ENCODE measurements at regions not wholly inside any gene's neighbourhood (a gene's known extent, or its start where the extent isn't known, plus 50 kb on each side); places are given as distances from the start of the nearest gene placed in this dataset.

DNA sequence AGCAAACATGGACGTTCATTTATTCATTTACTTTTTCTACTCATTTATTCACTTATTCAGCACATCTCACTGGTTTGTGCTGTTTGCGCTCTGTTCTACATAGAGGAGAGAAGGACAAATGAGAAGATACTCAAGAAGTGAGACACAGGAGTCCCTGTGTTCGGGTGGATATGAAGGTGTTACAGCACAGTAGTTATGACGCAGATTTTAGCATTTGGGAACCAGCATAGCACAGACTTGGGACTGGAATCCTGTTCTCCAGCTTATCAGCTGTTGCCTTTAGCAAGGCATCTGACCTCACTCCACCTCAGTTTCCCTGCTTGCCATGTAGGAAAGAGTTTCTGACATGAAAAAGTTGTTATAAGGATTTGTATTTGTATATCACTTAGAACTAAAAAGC is 430.1 kb downstream of the MAFB start (continued):
- no peak for TF ChIP-seq TEAD1 (CRISPR knock-in tag; IDR thresholded peaks at IDR 0.05)

DNA sequence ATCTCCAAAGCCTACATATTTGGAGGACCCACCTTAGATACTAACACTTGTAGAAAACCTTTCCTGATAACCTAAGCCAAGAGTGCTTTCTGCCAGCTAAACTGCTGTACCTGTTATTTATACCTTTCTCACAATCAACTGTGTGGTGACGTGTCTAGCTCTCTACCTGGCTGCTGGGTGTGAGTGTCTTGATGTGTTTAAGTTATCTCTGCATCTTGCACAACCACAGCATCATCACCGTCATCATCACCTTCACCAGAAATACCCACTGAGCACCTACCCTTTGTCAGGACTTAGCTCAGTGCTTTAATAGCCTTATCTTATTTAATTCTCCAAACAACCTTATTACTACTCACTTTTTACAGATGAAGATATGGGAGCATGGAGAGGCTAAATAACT is 431.3 kb downstream of the MAFB start:
- ChIA-PET POLR2A (no interaction called here), CTCF (interaction anchor here (1.0 to 1.2 kb wide), 2 partner anchors 10 to 213 kb away, joined by 3 read pairs; no protein-coding TSS in a partner anchor)
- Mint-ChIP-seq H3K36me3 (peaks cover 8% of the 10 kb centered on the region), H3K27ac (no peak overlapping the region), H3K4me1 (peaks cover 14% of the 10 kb centered on the region), H3K27me3 (ENCODE audit: low read depth) (no peaks in the 10 kb centered on the region), H3K4me3 (no peak overlapping the region), H3K9me3 (0 out of 2 replicates have a peak, but pooled peaks cover 5% of the 10 kb centered on the region)
- DNase-seq (ENCODE audit: low spot score) = no peak
- TF ChIP-seq ZNF232 (CRISPR knock-in tag; IDR thresholded peaks at IDR 0.05) (no peak), RORB (CRISPR knock-in tag; IDR thresholded peaks at IDR 0.05) (no peak), JAZF1 (CRISPR knock-in tag; IDR thresholded peaks at IDR 0.05) (no peak), GTF2I (CRISPR knock-in tag; conservative IDR thresholded peaks at IDR 0.05) (no peak), FOXJ3 (CRISPR knock-in tag; IDR thresholded peaks at IDR 0.05; ENCODE audit: borderline replicate concordance) (no peak), CREM (CRISPR knock-in tag; IDR thresholded peaks at IDR 0.05) (no peak), KAT7 (CRISPR knock-in tag; IDR thresholded peaks at IDR 0.05; ENCODE audit: borderline replicate concordance) (no peak)
- TF ChIP-seq, protein P1, sequence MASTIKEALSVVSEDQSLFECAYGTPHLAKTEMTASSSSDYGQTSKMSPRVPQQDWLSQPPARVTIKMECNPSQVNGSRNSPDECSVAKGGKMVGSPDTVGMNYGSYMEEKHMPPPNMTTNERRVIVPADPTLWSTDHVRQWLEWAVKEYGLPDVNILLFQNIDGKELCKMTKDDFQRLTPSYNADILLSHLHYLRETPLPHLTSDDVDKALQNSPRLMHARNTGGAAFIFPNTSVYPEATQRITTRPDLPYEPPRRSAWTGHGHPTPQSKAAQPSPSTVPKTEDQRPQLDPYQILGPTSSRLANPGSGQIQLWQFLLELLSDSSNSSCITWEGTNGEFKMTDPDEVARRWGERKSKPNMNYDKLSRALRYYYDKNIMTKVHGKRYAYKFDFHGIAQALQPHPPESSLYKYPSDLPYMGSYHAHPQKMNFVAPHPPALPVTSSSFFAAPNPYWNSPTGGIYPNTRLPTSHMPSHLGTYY (CRISPR knock-in tag; IDR thresholded peaks at IDR 0.05) = no peak
- TF ChIP-seq, protein P2, sequence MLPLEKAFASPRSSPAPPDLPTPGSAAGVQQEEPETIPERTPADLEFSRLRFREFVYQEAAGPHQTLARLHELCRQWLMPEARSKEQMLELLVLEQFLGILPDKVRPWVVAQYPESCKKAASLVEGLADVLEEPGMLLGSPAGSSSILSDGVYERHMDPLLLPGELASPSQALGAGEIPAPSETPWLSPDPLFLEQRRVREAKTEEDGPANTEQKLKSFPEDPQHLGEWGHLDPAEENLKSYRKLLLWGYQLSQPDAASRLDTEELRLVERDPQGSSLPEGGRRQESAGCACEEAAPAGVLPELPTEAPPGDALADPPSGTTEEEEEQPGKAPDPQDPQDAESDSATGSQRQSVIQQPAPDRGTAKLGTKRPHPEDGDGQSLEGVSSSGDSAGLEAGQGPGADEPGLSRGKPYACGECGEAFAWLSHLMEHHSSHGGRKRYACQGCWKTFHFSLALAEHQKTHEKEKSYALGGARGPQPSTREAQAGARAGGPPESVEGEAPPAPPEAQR (CRISPR knock-in tag; IDR thresholded peaks at IDR 0.05) = no peak
- TF ChIP-seq, protein P3, sequence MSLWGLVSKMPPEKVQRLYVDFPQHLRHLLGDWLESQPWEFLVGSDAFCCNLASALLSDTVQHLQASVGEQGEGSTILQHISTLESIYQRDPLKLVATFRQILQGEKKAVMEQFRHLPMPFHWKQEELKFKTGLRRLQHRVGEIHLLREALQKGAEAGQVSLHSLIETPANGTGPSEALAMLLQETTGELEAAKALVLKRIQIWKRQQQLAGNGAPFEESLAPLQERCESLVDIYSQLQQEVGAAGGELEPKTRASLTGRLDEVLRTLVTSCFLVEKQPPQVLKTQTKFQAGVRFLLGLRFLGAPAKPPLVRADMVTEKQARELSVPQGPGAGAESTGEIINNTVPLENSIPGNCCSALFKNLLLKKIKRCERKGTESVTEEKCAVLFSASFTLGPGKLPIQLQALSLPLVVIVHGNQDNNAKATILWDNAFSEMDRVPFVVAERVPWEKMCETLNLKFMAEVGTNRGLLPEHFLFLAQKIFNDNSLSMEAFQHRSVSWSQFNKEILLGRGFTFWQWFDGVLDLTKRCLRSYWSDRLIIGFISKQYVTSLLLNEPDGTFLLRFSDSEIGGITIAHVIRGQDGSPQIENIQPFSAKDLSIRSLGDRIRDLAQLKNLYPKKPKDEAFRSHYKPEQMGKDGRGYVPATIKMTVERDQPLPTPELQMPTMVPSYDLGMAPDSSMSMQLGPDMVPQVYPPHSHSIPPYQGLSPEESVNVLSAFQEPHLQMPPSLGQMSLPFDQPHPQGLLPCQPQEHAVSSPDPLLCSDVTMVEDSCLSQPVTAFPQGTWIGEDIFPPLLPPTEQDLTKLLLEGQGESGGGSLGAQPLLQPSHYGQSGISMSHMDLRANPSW (CRISPR knock-in tag; conservative IDR thresholded peaks at IDR 0.05; ENCODE audit: low read depth) = no peak
- TF ChIP-seq, protein P4, sequence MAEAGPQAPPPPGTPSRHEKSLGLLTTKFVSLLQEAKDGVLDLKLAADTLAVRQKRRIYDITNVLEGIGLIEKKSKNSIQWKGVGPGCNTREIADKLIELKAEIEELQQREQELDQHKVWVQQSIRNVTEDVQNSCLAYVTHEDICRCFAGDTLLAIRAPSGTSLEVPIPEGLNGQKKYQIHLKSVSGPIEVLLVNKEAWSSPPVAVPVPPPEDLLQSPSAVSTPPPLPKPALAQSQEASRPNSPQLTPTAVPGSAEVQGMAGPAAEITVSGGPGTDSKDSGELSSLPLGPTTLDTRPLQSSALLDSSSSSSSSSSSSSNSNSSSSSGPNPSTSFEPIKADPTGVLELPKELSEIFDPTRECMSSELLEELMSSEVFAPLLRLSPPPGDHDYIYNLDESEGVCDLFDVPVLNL (CRISPR knock-in tag; IDR thresholded peaks at IDR 0.05; ENCODE audit: borderline replicate concordance, low read depth) = no peak
- TF ChIP-seq, protein P5, sequence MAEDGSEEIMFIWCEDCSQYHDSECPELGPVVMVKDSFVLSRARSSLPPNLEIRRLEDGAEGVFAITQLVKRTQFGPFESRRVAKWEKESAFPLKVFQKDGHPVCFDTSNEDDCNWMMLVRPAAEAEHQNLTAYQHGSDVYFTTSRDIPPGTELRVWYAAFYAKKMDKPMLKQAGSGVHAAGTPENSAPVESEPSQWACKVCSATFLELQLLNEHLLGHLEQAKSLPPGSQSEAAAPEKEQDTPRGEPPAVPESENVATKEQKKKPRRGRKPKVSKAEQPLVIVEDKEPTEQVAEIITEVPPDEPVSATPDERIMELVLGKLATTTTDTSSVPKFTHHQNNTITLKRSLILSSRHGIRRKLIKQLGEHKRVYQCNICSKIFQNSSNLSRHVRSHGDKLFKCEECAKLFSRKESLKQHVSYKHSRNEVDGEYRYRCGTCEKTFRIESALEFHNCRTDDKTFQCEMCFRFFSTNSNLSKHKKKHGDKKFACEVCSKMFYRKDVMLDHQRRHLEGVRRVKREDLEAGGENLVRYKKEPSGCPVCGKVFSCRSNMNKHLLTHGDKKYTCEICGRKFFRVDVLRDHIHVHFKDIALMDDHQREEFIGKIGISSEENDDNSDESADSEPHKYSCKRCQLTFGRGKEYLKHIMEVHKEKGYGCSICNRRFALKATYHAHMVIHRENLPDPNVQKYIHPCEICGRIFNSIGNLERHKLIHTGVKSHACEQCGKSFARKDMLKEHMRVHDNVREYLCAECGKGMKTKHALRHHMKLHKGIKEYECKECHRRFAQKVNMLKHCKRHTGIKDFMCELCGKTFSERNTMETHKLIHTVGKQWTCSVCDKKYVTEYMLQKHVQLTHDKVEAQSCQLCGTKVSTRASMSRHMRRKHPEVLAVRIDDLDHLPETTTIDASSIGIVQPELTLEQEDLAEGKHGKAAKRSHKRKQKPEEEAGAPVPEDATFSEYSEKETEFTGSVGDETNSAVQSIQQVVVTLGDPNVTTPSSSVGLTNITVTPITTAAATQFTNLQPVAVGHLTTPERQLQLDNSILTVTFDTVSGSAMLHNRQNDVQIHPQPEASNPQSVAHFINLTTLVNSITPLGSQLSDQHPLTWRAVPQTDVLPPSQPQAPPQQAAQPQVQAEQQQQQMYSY (CRISPR knock-in tag; IDR thresholded peaks at IDR 0.05) = no peak
- TF ChIP-seq, protein P6, sequence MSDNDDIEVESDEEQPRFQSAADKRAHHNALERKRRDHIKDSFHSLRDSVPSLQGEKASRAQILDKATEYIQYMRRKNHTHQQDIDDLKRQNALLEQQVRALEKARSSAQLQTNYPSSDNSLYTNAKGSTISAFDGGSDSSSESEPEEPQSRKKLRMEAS (CRISPR knock-in tag; IDR thresholded peaks at IDR 0.05) = no peak
- TF ChIP-seq, protein P7, sequence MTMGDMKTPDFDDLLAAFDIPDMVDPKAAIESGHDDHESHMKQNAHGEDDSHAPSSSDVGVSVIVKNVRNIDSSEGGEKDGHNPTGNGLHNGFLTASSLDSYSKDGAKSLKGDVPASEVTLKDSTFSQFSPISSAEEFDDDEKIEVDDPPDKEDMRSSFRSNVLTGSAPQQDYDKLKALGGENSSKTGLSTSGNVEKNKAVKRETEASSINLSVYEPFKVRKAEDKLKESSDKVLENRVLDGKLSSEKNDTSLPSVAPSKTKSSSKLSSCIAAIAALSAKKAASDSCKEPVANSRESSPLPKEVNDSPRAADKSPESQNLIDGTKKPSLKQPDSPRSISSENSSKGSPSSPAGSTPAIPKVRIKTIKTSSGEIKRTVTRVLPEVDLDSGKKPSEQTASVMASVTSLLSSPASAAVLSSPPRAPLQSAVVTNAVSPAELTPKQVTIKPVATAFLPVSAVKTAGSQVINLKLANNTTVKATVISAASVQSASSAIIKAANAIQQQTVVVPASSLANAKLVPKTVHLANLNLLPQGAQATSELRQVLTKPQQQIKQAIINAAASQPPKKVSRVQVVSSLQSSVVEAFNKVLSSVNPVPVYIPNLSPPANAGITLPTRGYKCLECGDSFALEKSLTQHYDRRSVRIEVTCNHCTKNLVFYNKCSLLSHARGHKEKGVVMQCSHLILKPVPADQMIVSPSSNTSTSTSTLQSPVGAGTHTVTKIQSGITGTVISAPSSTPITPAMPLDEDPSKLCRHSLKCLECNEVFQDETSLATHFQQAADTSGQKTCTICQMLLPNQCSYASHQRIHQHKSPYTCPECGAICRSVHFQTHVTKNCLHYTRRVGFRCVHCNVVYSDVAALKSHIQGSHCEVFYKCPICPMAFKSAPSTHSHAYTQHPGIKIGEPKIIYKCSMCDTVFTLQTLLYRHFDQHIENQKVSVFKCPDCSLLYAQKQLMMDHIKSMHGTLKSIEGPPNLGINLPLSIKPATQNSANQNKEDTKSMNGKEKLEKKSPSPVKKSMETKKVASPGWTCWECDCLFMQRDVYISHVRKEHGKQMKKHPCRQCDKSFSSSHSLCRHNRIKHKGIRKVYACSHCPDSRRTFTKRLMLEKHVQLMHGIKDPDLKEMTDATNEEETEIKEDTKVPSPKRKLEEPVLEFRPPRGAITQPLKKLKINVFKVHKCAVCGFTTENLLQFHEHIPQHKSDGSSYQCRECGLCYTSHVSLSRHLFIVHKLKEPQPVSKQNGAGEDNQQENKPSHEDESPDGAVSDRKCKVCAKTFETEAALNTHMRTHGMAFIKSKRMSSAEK (CRISPR knock-in tag; IDR thresholded peaks at IDR 0.05; ENCODE audit: borderline replicate concordance) = no peak
- no peak for ATAC-seq

Data from WTC11 (cell line).